Tibial nerve (tissue), 4 donors: ENCODE measurements at regions not wholly inside any gene's neighbourhood (a gene's known extent, or its start where the extent isn't known, plus 50 kb on each side); places are given as distances from the start of the nearest gene placed in this dataset.

ENCODE experiments used
- DNase-seq, 2 donors: peaks; one replicate each; pipeline ENCODE4 v3.0.0-alpha.2; 2019; ENCODE audit warnings: low spot score in 2 of 2
- H3K27ac ChIP-seq, 4 donors: fragments of 200-600 bp; sonication (generic) in 3 of 4; one replicate each; pipeline ENCODE4 v1.5.1; 2017 to 2019; ENCODE audit warnings: mild to moderate bottlenecking in 1 of 4
- H3K27me3 ChIP-seq, 2 donors: fragments of 200-600 bp; sonication (generic) in 1 of 2; one replicate each; pipeline versions ENCODE4 v1.5.1 to v1.6.0; 2017 to 2019
- H3K36me3 ChIP-seq, 3 donors: fragments of 200-600 bp; sonication (generic); one replicate each; pipeline ENCODE4 v1.5.1; 2018 to 2019
- H3K4me1 ChIP-seq, 4 donors: fragments of 200-600 bp; sonication (generic) in 3 of 4; one replicate each; pipeline ENCODE4 v1.5.1; 2017 to 2019
- H3K4me3 ChIP-seq, 4 donors: fragments of 200-600 bp; sonication (generic) in 3 of 4; one replicate each; pipeline ENCODE4 v1.5.1; 2017 to 2019; ENCODE audit warnings: mild to moderate bottlenecking in 1 of 4, moderate library complexity in 1 of 4
- H3K9me3 ChIP-seq, 4 donors: fragments of 200-600 bp; sonication (generic) in 3 of 4; one replicate each; pipeline ENCODE4 v1.5.1; 2017 to 2019
- CTCF ChIP-seq, 5 experiments: fragments of 200-600 bp in 3 of 5; fragments of 450-650 bp in 2 of 5; sonication (generic) in 3 of 5; IDR thresholded peaks; one replicate each; pipeline ENCODE4 v1.5.1; 2016 to 2019; ENCODE audit warnings: antibody characterized with exemption in 5 of 5, mild to moderate bottlenecking in 3 of 5, moderate library complexity in 2 of 5
- EP300 ChIP-seq, 2 donors: sonication (generic); formaldehyde crosslinking; IDR thresholded peaks; one replicate each; pipeline ENCODE4 v1.6.1; 2017; ENCODE audit warnings: antibody characterized with exemption in 2 of 2, mild to moderate bottlenecking in 1 of 2
- POLR2A ChIP-seq, 2 donors: fragments of 450-650 bp; IDR thresholded peaks; one replicate each; pipeline ENCODE4 v1.6.1; 2017; ENCODE audit warnings: antibody characterized with exemption in 2 of 2, mild to moderate bottlenecking in 2 of 2, moderate library complexity in 2 of 2
- WGBS, 2 donors: methylation state at CpG; one replicate each; pipeline ENCODE4 v1.1.5; 2018; 5-methylcytosine and 5-hydroxymethylcytosine counted together

- no peaks in the 10 kb centered on the region for H3K27me3 ChIP-seq
- no peaks in the 10 kb centered on the region for H3K36me3 ChIP-seq
- no peaks in the 10 kb centered on the region for H3K9me3 ChIP-seq
- H3K4me1 ChIP-seq: no peaks in the 10 kb centered on the region
- no peak for TF ChIP-seq CTCF (IDR thresholded peaks at IDR 0.05)
- TF ChIP-seq EP300 (IDR thresholded peaks at IDR 0.05): no peak
- no peak for TF ChIP-seq POLR2A (IDR thresholded peaks at IDR 0.05)
- DNase-seq: no peak
- H3K27ac ChIP-seq: no peak overlapping the region
- no peak overlapping the region for H3K4me3 ChIP-seq
Observed at GRCh38 chr12:17778242-17778641, 311.8 kb downstream of the RERGL start.

- no peaks in the 10 kb centered on the region for H3K4me1 ChIP-seq
- TF ChIP-seq EP300 (IDR thresholded peaks at IDR 0.05) (no peak), POLR2A (IDR thresholded peaks at IDR 0.05) (no peak), CTCF (IDR thresholded peaks at IDR 0.05) (no peak)
- H3K27ac ChIP-seq: no peak overlapping the region
- H3K4me3 ChIP-seq: no peak overlapping the region
- H3K27me3 ChIP-seq: no peaks in the 10 kb centered on the region
- H3K9me3 ChIP-seq: peaks cover 0 to 5% (median 0%) of the 10 kb centered on the region in 4 donors
- no peaks in the 10 kb centered on the region for H3K36me3 ChIP-seq
- 91 to 92% methylated on average over 4 of the region's 4 CpGs for WGBS, 2 donors
- DNase-seq: no peak
Observed at GRCh38 chr12:17763366-17763765, 326.6 kb downstream of the RERGL start.

- H3K27ac ChIP-seq: no peak overlapping the region
- peaks cover 0 to 23% (median 0%) of the 10 kb centered on the region in 4 donors for H3K9me3 ChIP-seq
- WGBS, 2 donors: 87 to 91% methylated on average over 8 of the region's 8 CpGs
- no peaks in the 10 kb centered on the region for H3K36me3 ChIP-seq
- no peak overlapping the region for H3K4me3 ChIP-seq
- TF ChIP-seq CTCF (IDR thresholded peaks at IDR 0.05): no peak
- no peak for TF ChIP-seq EP300 (IDR thresholded peaks at IDR 0.05)
- TF ChIP-seq POLR2A (IDR thresholded peaks at IDR 0.05): no peak
- DNase-seq: no peak
- no peaks in the 10 kb centered on the region for H3K27me3 ChIP-seq
- no peaks in the 10 kb centered on the region for H3K4me1 ChIP-seq
Observed at GRCh38 chr12:17759982-17760381, 330.0 kb downstream of the RERGL start.
